Endothelial cell of umbilical vein (primary cell): ENCODE measurements at regions not wholly inside any gene's neighbourhood (a gene's known extent, or its start where the extent isn't known, plus 50 kb on each side); places are given as distances from the start of the nearest gene placed in this dataset.
"Not testable (repeated sequence)": the region's sequence is repeated elsewhere in the genome, so short reads cannot be mapped to it uniquely, and the experiment has no call there.

ENCODE experiments used
- BruUV-seq: library from RNA; stranded (reverse); fragments of 400-500 nt; replicated peaks from 2 replicates; lab custom pipeline; 2021; lab: Mats Ljungman, UMichigan
- CTCF ChIA-PET: fragments of 300-600, 350-600 bp; sonication (Branson Sonifier 250); formaldehyde crosslinking; loops from one replicate; lab custom pipeline; 2021; ENCODE audit warnings: antibody characterized with exemption, inconsistent platforms; lab: Charles Lee
- POLR2A ChIA-PET: fragments of 300-600, 350-600 bp; sonication (Branson Sonifier 250); formaldehyde crosslinking; loops from one replicate; lab custom pipeline; 2021; ENCODE audit warnings: antibody characterized with exemption, inconsistent platforms; lab: Charles Lee
- DNase-seq: peaks from one replicate; pipeline ENCODE4 v3.0.0-alpha.2; 2011; ENCODE audit warnings: low read depth, low spot score
- FAIRE-seq: peaks from 2 replicates; lab custom pipeline; 2011; peaks lifted over from hg19 to GRCh38; lab: Jason Lieb, UNC
- H2AFZ ChIP-seq: 2 replicates; pipeline ENCODE4 v1.6.0; 2012; ENCODE audit warnings: low read depth, low read length, control low read depth, inconsistent platforms
- H3K27ac ChIP-seq: 2 replicates; pipeline ENCODE4 v1.5.1; 2011; ENCODE audit warnings: low read depth, mild to moderate bottlenecking, control low read depth, low read length, moderate library complexity; ENCODE audit not compliant: insufficient read depth
- H3K27me3 ChIP-seq, 2 experiments: 2 replicates each; pipeline versions ENCODE4 v1.6.0 to v1.6.1; 2011; ENCODE audit warnings: low read length in 2 of 2, mixed read lengths in 1 of 2; ENCODE audit not compliant: control insufficient read depth in 2 of 2, insufficient read depth in 2 of 2
- H3K36me3 ChIP-seq, 2 experiments: 2 replicates in 1 of 2; 3 replicates in 1 of 2; pipeline ENCODE4 v1.5.1; 2011; ENCODE audit warnings: low read length in 2 of 2, mild to moderate bottlenecking in 1 of 2, moderate library complexity in 1 of 2; ENCODE audit not compliant: control insufficient read depth in 2 of 2, insufficient read depth in 2 of 2; ENCODE audit errors: extremely low read depth in 1 of 2
- H3K4me1 ChIP-seq: 3 replicates; pipeline ENCODE4 v1.5.1; 2011; ENCODE audit warnings: mild to moderate bottlenecking, low read length; ENCODE audit not compliant: control insufficient read depth, insufficient read depth; ENCODE audit errors: extremely low read depth
- H3K4me2 ChIP-seq: 2 replicates; pipeline ENCODE4 v1.6.1; 2011; ENCODE audit warnings: low read length, control low read depth, mixed read lengths; ENCODE audit not compliant: insufficient read depth
- H3K4me3 ChIP-seq, 3 experiments: fragments of 200-600 bp in 1 of 3; sonication (generic), shearing (Covaris generic) in 1 of 3; replicated peaks in 1 of 3; 2 replicates each; pipeline ENCODE4 v1.5.1; 2011 to 2016; ENCODE audit warnings: control low read depth in 3 of 3, low read length in 3 of 3, mild to moderate bottlenecking in 2 of 3, inconsistent platforms in 1 of 3, low read depth in 1 of 3, moderate library complexity in 1 of 3; ENCODE audit not compliant: insufficient read depth in 1 of 3
- H3K79me2 ChIP-seq: 2 replicates; pipeline ENCODE4 v1.6.0; 2012; ENCODE audit warnings: low read length, inconsistent platforms; ENCODE audit not compliant: control insufficient read depth, insufficient read depth
- H3K9ac ChIP-seq: replicated peaks from 2 replicates; pipeline ENCODE3; 2011; ENCODE audit warnings: low read length, control low read depth; ENCODE audit not compliant: insufficient read depth; ENCODE audit errors: extremely low read depth
- H3K9me1 ChIP-seq: replicated peaks from 3 replicates; pipeline ENCODE4 v1.6.0; 2011; ENCODE audit warnings: mild to moderate bottlenecking, low read length; ENCODE audit not compliant: control insufficient read depth, insufficient read depth; ENCODE audit errors: extremely low read depth
- H3K9me3 ChIP-seq: replicated peaks from 2 replicates; pipeline ENCODE4 v1.5.1; 2012; ENCODE audit warnings: low read length, inconsistent platforms; ENCODE audit not compliant: control insufficient read depth, insufficient read depth
- H4K20me1 ChIP-seq: replicated peaks from 2 replicates; pipeline ENCODE3; 2011; ENCODE audit warnings: mild to moderate bottlenecking, low read length; ENCODE audit not compliant: control insufficient read depth, insufficient read depth; ENCODE audit errors: extremely low read depth
- MYC ChIP-seq: IDR thresholded peaks from one replicate; pipeline ENCODE4 v1.6.1; 2011; ENCODE audit warnings: mild to moderate bottlenecking, low read depth, low read length
- POLR2A ChIP-seq: IDR thresholded peaks from 2 replicates; pipeline ENCODE4 v1.6.1; 2012; ENCODE audit warnings: low read depth, mild to moderate bottlenecking, control low read depth, low read length
- POLR2AphosphoS5 ChIP-seq: IDR thresholded peaks from 2 replicates; pipeline ENCODE4 v1.6.1; 2012; ENCODE audit warnings: low read depth, mild to moderate bottlenecking, control low read depth, low read length, moderate library complexity; ENCODE audit not compliant: insufficient read depth
- dilution Hi-C: fragments of 300-500 bp; cut with MboI; formaldehyde crosslinking; loops from one replicate; pipeline ENCODE4 v1.15.0; 2019; ENCODE audit warnings: low sequenced_read_pairs; ENCODE audit not compliant: extremely low pct_ligation_motif_present
- intact Hi-C: fragments of 100-400 bp; cut with micrococcal nuclease; formaldehyde crosslinking; loops from one replicate; pipeline ENCODE4 v1.10.0; 2022

DNA sequence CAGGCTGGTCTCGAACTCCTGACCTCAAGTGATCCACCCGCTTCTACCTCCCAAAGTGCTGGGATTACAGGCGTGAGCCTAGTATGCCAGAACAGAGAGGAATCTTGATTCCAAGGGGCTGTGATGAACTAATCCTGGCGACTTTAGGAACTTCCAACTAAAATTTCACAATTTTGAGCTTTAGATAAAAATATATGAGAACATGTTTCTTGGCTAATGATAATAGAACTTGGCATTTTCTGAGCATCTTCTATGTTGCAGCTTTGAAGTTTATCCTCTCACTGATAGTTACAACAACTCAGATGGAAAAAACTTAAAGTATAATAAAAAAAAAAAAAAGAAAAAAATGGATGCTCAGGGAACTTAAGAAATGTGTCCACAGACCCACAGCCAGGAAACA, 69.8 kb upstream of the WSCD1 start:
- Histone ChIP-seq H3K4me3 (no peak overlapping the region), H3K79me2 (no peaks in the 10 kb centered on the region), H3K9me3 (no peaks in the 10 kb centered on the region), H4K20me1 (no peaks in the 10 kb centered on the region), H3K27me3 (peaks cover 0 to 2% of the 10 kb centered on the region in 2 experiments), H3K4me1 (peaks cover 3% of the 10 kb centered on the region), H3K9me1 (no peaks in the 10 kb centered on the region), H3K4me2 (no peak overlapping the region), H3K36me3 (no peaks in the 10 kb centered on the region), H3K9ac (no peak overlapping the region), H3K27ac (no peak overlapping the region), H2AFZ (no peak overlapping the region)
- CTCF ChIA-PET = no interaction called here
- DNase-seq = no peak
- no peak for TF ChIP-seq MYC
- no peak for TF ChIP-seq POLR2A
- no peak for TF ChIP-seq POLR2AphosphoS5
- no peak for FAIRE-seq
- dilution Hi-C loops = no loop called here
- intact Hi-C loops = no loop called here
- POLR2A ChIA-PET = no interaction called here
- BruUV-seq = no TSS peak

DNA sequence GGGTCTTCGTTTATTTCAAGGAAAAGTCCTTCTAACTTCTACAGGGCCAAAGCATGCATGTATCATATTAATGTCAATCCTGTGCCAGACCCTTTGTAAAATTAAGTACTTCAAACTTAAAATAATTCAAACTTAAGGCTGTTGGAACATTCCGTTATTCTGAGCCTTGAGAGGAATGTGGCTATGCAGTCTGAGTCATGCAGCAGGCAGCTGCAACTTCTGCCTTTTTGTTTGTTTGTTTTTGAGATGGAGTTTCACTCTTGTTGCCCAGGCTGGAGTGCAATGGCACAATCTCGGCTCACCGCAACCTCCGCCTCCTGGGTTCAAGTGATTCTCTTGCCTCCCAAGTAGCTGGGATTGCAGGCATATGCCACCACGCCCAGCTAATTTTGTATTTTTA, 67.0 kb upstream of the WSCD1 start:
- H3K4me2 ChIP-seq, dilution Hi-C loops, H3K9me1 ChIP-seq, H3K9ac ChIP-seq, H3K36me3 ChIP-seq, intact Hi-C loops, H3K4me1 ChIP-seq, BruUV-seq, H2AFZ ChIP-seq, H4K20me1 ChIP-seq, H3K4me3 ChIP-seq, H3K79me2 ChIP-seq, H3K27me3 ChIP-seq, H3K27ac ChIP-seq, FAIRE-seq, POLR2A ChIA-PET, H3K9me3 ChIP-seq, CTCF ChIA-PET: not testable (repeated sequence)
- DNase-seq = peak; percentile 17
